DND-41 (cell line): ENCODE measurements at regions not wholly inside any gene's neighbourhood (a gene's known extent, or its start where the extent isn't known, plus 50 kb on each side); places are given as distances from the start of the nearest gene placed in this dataset.

Experiments
- ATAC-seq: fragments of 200-7000 bp; cut with Tn5 transposase; 3 replicates; pipeline ENCODE4 v1.9.1; 2021; ENCODE audit warnings: low read depth; ENCODE audit not compliant: insufficient read depth
- DNase-seq: peaks from one replicate; pipeline ENCODE4 v3.0.0-alpha.2; 2020
- H2AFZ ChIP-seq: 2 replicates; pipeline ENCODE4 v1.6.0; 2012; ENCODE audit warnings: low read depth, low read length
- H3K27ac ChIP-seq: 2 replicates; pipeline ENCODE4 v1.5.1; 2012; ENCODE audit warnings: low read length, inconsistent platforms
- H3K27me3 ChIP-seq: fragments of 200-600 bp; sonication (generic); 2 replicates; pipeline ENCODE4 v1.6.0; 2012; ENCODE audit warnings: low read length, mild to moderate bottlenecking, inconsistent platforms; ENCODE audit not compliant: insufficient read depth, poor library complexity
- H3K36me3 ChIP-seq: 2 replicates; pipeline ENCODE4 v1.5.1; 2012; ENCODE audit warnings: low read length, inconsistent platforms; ENCODE audit not compliant: insufficient read depth
- H3K4me1 ChIP-seq: 2 replicates; pipeline ENCODE4 v1.5.1; 2012; ENCODE audit warnings: mild to moderate bottlenecking, low read length; ENCODE audit not compliant: insufficient read depth
- H3K4me2 ChIP-seq: 2 replicates; pipeline ENCODE4 v1.6.0; 2012; ENCODE audit warnings: mild to moderate bottlenecking, moderate library complexity, low read length, inconsistent platforms; ENCODE audit not compliant: insufficient read depth
- H3K4me3 ChIP-seq, 2 experiments: fragments of 200-600 bp in 1 of 2; shearing (Covaris generic) in 1 of 2; 2 replicates each; pipeline ENCODE4 v1.5.1; 2012 to 2016; ENCODE audit warnings: inconsistent platforms in 2 of 2, low read length in 2 of 2, mild to moderate bottlenecking in 2 of 2, low read depth in 1 of 2, moderate library complexity in 1 of 2
- H3K79me2 ChIP-seq: 2 replicates; pipeline ENCODE4 v1.6.0; 2012; ENCODE audit warnings: low read length, inconsistent platforms; ENCODE audit not compliant: insufficient read depth
- H3K9ac ChIP-seq: 2 replicates; pipeline ENCODE4 v1.6.0; 2012; ENCODE audit warnings: low read depth, mild to moderate bottlenecking, inconsistent platforms, low read length, moderate library complexity
- H3K9me3 ChIP-seq: 2 replicates; pipeline ENCODE4 v1.5.1; 2012; ENCODE audit warnings: low read length, moderate library complexity, mild to moderate bottlenecking, inconsistent platforms; ENCODE audit not compliant: insufficient read depth, severe bottlenecking
- H4K20me1 ChIP-seq: 2 replicates; pipeline ENCODE4 v1.6.0; 2012; ENCODE audit warnings: low read length; ENCODE audit not compliant: insufficient read depth
- CTCF ChIP-seq: IDR thresholded peaks from 2 replicates; pipeline ENCODE4 v1.5.1; 2012; ENCODE audit warnings: borderline replicate concordance, low read length, moderate library complexity, mild to moderate bottlenecking; ENCODE audit not compliant: poor library complexity, severe bottlenecking; ENCODE audit errors: extremely low read depth
- EZH2 ChIP-seq: IDR thresholded peaks from 3 replicates; pipeline ENCODE4 v1.6.1; 2012; ENCODE audit warnings: borderline replicate concordance, low read depth, mild to moderate bottlenecking, moderate library complexity, low read length, inconsistent platforms; ENCODE audit not compliant: severe bottlenecking

GRCh38 chr1:228938537-228938901 lies 203.2 kb downstream of the RHOU start:
- H3K79me2 ChIP-seq: no peaks in the 10 kb centered on the region
- no peaks in the 10 kb centered on the region for H3K27me3 ChIP-seq
- H3K4me3 ChIP-seq: no peak overlapping the region
- H4K20me1 ChIP-seq: no peaks in the 10 kb centered on the region
- no peak overlapping the region for H3K27ac ChIP-seq
- H3K4me2 ChIP-seq: no peak overlapping the region
- TF ChIP-seq EZH2 (no peak), CTCF (no peak)
- H3K36me3 ChIP-seq: no peaks in the 10 kb centered on the region
- no peak overlapping the region for H2AFZ ChIP-seq
- peaks cover 5% of the 10 kb centered on the region for H3K4me1 ChIP-seq
- no peaks in the 10 kb centered on the region for H3K9me3 ChIP-seq
- no peak overlapping the region for H3K9ac ChIP-seq
- ATAC-seq (peak; percentile 96), DNase-seq (peak; percentile 56)

GRCh38 chr1:228939001-228939691 lies 203.9 kb downstream of the RHOU start:
- ATAC-seq: no peak
- Histone ChIP-seq H3K27me3 (no peaks in the 10 kb centered on the region), H3K9me3 (no peaks in the 10 kb centered on the region), H3K4me2 (no peak overlapping the region), H4K20me1 (no peaks in the 10 kb centered on the region), H3K4me3 (no peak overlapping the region), H3K9ac (no peak overlapping the region), H3K79me2 (no peaks in the 10 kb centered on the region), H2AFZ (no peak overlapping the region), H3K27ac (no peak overlapping the region), H3K4me1 (peaks cover 5% of the 10 kb centered on the region), H3K36me3 (no peaks in the 10 kb centered on the region)
- no peak for DNase-seq
- TF ChIP-seq CTCF: no peak
- no peak for TF ChIP-seq EZH2

GRCh38 chr1:228939881-228940392 lies 204.7 kb downstream of the RHOU start:
- Histone ChIP-seq H3K79me2 (no peaks in the 10 kb centered on the region), H3K9ac (no peak overlapping the region), H2AFZ (no peak overlapping the region), H3K27me3 (no peaks in the 10 kb centered on the region), H3K4me2 (no peak overlapping the region), H3K36me3 (no peaks in the 10 kb centered on the region), H3K9me3 (no peaks in the 10 kb centered on the region), H3K4me1 (peaks cover 5% of the 10 kb centered on the region), H3K27ac (no peak overlapping the region), H4K20me1 (no peaks in the 10 kb centered on the region), H3K4me3 (no peak overlapping the region)
- ATAC-seq: no peak
- no peak for DNase-seq
- TF ChIP-seq EZH2 (no peak), CTCF (no peak)
